ENCODE measurements at regions not wholly inside any gene's neighbourhood (a gene's known extent, or its start where the extent isn't known, plus 50 kb on each side); places are given as distances from the start of the nearest gene placed in this dataset.
A peak's percentile ranks its signal among the peaks of the same experiment; 100 is the strongest.

GRCh38 chr7:145082366-145083161, 246.7 kb upstream of the TPK1 start:
- no peak for DNase-seq

GRCh38 chr7:145065473-145065872, 229.6 kb upstream of the TPK1 start:
- no peak for DNase-seq

GRCh38 chr7:145064114-145064513, 228.3 kb upstream of the TPK1 start:
- DNase-seq = no peak

GRCh38 chr7:145053781-145054180, 217.9 kb upstream of the TPK1 start:
- no peak for DNase-seq

GRCh38 chr7:145050415-145050814, 214.6 kb upstream of the TPK1 start:
- peak; percentile 82 for DNase-seq

GRCh38 chr7:145036604-145037405, 201.0 kb upstream of the TPK1 start:
- peak; percentile 14 for DNase-seq

- no peak for DNase-seq
Measured at GRCh38 chr7:145031162-145031561, 195.3 kb upstream of the TPK1 start.

- DNase-seq = no peak
Measured at GRCh38 chr7:145030754-145031153, 194.9 kb upstream of the TPK1 start.

GRCh38 chr7:145020454-145020853, 184.6 kb upstream of the TPK1 start:
- no peak for DNase-seq

GRCh38 chr7:145016068-145016467, 180.2 kb upstream of the TPK1 start:
- DNase-seq = no peak

- DNase-seq = no peak
Measured at GRCh38 chr7:145009876-145010275, 174.0 kb upstream of the TPK1 start.

GRCh38 chr7:145005601-145006000, 169.7 kb upstream of the TPK1 start:
- no peak for DNase-seq

GRCh38 chr7:144997512-144997911, 161.7 kb upstream of the TPK1 start:
- DNase-seq = no peak

- DNase-seq = no peak
Measured at GRCh38 chr7:144995495-144995894, 159.6 kb upstream of the TPK1 start.

- no peak for DNase-seq
Measured at GRCh38 chr7:144991041-144991440, 155.2 kb upstream of the TPK1 start.

GRCh38 chr7:144987686-144988085, 151.8 kb upstream of the TPK1 start:
- no peak for DNase-seq

GRCh38 chr7:144982133-144982532, 146.3 kb upstream of the TPK1 start:
- no peak for DNase-seq

GRCh38 chr7:144975882-144976281, 140.0 kb upstream of the TPK1 start:
- DNase-seq = no peak

GRCh38 chr7:144969787-144970186, 133.9 kb upstream of the TPK1 start:
- no peak for DNase-seq

- DNase-seq = no peak
Measured at GRCh38 chr7:144960763-144961162, 124.9 kb upstream of the TPK1 start.

GRCh38 chr7:144957998-144958397, 122.1 kb upstream of the TPK1 start:
- no peak for DNase-seq

GRCh38 chr7:144955422-144955821, 119.6 kb upstream of the TPK1 start:
- DNase-seq = no peak

GRCh38 chr7:144941127-144941526, 105.3 kb upstream of the TPK1 start:
- DNase-seq = no peak

- no peak for DNase-seq
Measured at GRCh38 chr7:144937199-144937598, 101.3 kb upstream of the TPK1 start.

Measured in NCI-H2029 treated with DMSO at 0.1 percent for 48 hours (cell line).